ENCODE measurements at regions not wholly inside any gene's neighbourhood (a gene's known extent, or its start where the extent isn't known, plus 50 kb on each side); places are given as distances from the start of the nearest gene placed in this dataset.
"Not testable (repeated sequence)": the region's sequence is repeated elsewhere in the genome, so short reads cannot be mapped to it uniquely, and the experiment has no call there.

DNA sequence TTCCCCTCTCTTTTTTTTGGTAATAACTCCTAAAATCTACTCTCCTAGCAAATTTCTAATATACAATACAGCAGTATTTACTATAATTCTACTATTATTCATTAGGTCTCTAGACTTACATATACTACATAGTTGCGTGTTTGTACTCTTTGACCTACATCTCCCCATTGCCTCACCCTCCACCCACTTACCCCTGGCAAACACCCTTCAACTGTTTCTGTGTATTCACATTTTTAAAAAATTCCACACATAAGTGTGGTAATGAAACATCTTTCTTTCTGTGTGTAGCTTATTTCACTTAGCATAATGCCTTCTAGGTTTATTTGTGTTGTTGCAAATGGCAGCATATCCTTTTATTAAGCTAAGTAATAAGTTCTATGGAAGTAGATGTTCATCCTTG, 336.0 kb downstream of the CCDC85A start:
- DNase-seq: no peak

DNA sequence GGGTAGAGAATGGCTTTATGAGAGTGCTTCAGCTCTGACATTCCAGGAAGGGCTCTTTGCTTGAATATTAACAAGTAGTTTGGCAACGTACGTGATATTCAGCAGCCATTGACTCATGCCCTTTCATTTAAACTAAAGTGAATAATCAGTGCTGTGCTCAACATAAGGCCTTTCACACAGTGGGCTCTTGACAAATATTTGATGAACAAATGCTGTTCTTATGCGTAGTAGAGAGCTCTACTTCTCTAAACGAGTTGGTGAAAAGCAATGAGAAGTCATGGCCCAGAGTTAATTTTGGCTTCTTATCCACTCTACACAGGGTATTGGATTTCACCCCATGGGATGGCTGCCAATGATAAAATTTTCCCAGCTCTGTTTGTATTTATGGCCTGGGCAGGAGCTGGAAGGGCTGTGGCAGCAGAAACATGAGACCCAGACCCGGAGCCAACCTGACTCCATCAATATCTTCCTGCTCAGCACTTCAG, 338.9 kb downstream of the CCDC85A start:
- DNase-seq: no peak

DNA sequence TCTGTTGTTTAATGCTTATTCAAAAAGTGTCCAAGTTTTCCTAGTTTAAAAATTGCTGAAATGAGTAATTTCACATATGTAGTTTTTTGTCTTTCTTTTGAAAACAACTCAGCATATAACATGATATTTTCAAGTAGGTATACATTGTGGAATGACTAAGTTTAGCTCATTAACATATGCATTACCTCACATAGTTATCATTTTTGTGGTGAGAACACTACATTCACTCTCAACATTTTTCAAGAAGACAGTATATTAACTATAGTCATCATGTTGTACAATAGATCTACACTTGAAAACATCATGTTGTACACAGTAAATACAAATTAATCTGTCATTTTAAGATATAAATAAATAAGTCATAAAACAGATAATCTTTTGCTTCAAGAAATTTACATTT, 340.0 kb downstream of the CCDC85A start:
- DNase-seq: no peak

DNA sequence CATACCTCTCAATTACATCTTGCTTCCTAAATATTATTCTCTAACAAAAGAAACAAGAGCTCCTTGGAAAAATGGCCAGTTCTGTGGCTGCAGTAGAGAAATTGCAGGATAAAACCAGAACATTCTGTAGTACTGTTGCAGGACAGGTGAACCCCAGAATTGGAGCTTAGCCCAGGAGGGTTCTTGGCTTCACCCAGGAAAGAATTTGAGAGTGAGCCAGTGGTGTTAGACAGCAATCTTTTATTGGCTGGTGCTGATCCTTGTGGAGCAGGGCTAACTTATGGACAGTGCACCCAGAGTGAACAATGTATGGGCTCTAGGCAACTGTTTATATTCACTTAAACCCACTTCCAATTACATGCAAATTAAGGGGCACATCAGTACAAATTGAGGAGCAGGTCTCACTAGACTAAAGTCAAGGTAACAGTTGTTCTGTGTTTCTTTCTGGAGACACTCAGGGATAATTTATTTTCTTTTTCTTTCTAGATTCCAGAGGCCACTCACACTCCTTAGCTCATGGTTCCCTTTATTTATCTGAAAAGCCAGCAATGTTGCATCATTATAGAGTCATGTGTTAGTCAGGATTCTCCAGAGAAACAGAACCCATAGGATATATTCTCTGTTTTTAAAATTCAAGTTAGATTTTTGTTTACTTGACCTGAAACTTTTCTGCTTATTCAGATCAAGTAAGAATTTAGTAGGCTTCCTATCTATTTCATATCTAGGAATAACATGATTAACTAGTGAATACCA, 348.1 kb downstream of the CCDC85A start:
- no peak for DNase-seq

DNA sequence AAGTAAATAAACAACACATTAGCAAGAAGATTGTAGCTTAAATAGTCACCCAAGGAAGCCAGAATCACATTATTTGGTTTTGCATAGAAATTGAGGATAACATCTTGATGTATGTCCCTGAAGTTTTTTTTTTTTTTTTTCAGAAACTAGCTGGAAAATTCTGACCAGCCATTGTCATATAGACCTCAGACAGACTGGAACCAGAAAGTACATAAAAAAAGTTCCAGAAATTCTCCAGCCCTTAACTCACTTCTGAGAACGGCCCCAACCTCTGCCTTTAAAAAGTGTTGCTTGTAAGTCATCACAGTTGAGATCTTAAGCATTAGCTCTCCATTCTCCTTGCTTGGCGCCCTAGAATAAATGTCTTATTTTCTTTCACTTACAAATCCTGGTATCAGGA, 350.5 kb downstream of the CCDC85A start:
- DNase-seq: no peak

DNA sequence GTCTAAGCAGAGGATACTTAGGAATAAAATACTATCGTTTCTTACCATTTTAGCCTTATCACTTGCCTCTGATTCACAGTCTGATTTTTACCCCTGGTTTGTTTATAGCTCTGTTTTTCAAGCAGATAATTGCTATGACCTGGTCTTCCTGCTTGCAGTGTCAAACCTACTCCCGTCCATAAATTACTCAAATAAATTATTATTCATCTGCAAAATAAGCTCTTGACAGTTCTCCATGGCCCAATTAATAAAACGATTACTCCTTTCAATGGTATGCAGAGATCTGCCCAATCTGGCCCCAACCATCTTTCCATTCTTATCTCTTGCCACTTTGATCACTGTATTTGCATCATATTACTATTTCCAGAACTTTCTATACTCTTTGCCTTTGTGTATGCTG, 354.0 kb downstream of the CCDC85A start:
- no peak for DNase-seq

DNA sequence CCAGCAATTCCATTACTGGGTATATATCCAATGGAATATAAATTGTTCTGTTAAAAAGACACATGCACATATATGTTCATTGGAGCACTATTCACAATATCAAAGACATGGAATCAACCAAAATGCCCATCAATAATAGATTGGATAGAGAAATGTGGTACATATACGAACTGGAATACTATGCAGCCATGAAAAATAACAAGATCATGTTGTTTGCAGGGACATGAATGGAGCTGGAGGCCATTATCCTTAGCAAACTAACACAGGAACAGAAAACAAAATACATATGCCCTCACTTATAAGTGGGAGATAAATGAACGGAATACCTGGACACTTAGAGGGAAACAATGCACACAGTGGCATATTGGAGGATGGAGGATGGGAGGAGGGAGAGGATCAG, 355.8 kb downstream of the CCDC85A start:
- no peak for DNase-seq

DNA sequence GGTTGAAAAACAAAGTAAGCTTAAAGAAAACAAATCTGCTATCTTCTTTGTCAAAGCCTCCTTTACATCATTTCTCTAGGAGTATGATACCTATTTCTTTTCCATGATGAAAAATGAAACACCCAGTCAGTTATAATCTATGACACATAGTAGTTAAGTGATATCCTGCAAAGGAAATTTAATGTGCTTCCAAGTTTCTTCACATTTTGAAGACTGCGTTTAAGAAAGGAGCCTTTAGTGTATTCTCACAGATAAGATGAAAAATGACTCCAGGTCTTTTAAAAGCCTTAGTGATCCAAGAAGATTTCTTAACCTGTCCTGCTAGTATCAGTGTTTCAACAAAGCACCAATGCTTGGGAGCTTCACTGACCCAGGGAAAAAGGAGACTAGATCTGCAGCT, 356.7 kb downstream of the CCDC85A start:
- DNase-seq: no peak

DNA sequence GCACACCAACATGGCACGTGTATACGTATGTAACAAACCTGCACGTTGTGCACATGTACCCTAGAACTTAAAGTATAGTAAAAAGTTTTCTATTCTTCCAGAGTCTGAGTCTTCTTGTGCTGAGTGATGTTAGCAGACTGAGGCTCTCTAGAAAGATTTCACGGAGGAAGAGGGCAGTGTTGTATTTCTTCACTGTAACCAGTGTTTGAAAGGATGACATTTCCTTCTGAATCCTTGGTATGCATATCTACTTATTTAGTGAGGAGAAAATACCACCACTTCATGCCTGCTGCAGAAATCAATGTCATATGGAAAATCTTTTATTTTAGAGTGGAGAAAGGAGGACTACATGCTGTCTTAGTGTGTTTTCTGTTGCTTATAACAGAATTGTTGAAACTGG, 357.1 kb downstream of the CCDC85A start:
- no peak for DNase-seq

DNA sequence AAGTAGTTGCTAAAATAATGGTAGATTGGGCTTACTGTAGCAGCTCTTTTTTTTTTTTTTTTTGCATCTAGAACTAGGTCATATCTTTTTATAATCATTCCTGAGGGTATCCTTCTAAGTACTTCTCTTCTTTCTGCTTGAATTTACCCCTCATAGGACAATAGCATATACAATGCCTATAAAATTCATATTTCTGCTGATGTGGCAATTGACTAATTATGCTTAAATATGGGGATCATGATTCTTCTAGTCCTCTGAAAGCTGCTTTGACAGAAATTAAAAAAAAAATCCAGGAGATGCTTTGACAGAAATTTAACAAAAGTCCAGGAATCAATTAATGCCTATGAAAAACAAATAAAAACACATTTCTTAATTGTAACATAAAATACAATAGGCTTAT, 358.4 kb downstream of the CCDC85A start:
- no peak for DNase-seq

DNA sequence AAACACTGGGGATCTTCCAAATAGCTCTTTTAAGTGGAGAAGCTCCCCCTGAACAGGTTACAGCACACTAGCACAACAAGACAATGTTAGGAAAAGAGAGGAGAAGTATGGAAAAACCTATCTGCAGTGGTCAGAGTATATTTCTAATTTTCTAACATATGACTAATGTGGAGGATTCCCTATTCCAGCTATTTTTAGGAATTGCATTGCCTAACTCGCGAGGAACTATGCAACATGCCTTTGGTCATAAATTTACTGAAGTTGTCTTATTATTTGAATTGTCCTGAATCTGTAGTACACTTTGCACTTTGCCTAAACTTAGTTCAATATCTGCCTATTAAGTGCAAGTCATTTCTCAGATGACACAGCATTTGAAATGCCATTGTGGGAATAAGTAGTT, 381.4 kb downstream of the CCDC85A start:
- no peak for DNase-seq

DNA sequence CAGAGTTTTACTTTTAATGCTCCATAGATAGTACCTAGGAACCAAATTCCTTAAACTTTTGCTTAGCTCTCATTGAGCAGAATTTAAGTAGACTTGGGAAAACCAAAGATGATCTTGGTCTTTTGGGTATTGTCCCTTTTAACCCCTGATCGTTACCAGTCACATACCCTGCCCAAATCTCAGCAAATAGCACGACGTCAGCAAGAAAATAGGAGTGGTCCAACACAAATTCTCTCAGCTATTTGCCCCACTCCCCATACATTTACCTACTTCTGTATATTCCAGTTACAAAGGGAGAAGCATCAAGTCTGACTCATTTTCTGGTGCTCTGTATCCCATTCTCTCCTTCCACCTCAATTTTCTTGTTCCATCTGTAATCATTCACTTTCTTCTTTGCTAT, 387.3 kb downstream of the CCDC85A start:
- no peak for DNase-seq

DNA sequence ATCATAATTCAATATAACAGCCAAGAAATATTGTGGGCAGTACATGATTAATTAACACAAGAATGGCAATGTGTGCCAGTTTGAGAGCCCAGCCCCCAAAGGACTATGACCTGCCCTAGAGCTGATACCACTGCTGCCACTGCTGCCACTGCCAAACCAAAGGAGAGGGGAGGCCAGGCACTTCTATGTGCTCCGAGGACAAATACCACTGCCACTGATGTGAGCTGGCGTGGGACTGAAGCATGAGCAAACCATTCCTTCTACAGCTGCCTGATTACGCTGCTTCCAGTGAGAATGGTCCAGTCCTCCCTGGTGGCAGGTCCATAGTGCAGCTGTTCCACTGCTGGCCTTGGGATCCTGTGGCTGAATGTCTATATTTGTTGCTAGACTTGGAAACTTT, 392.2 kb downstream of the CCDC85A start:
- DNase-seq: no peak

DNA sequence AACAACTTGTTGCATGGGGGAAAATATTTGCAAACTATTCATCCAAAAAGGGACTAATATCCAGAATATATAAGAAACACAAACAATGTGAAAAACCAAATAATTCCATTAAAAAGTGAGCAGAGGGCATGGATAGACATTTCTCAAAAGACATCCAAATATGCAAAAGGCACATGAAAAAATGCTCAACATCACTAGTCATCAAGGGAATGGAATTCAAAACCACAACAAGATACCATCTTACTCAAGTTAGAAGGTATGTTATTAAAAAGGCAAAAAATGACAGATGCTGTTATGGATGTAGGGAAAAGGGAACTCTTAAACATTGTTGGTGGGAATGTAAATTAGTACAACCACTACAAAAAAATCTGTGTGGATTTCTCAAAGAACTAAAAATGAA, 396.5 kb downstream of the CCDC85A start:
- no peak for DNase-seq

DNA sequence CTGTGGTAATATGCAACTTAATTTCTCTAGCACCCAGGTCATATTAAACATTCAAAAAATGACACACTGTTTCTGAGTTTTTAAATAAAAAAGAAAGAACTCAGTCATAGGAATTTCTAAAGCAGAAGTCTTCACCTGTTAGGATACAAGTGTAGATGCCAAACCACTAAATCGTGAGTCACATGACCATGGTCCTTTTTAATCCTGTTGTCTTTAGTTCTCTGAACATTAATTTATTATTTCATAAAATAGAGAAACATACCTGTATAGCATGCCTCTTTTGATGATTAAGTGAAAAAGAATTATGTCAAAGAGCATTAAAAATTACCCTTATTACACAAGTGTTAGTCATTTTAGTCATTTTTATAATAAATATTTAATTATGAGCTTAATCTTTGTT, 398.8 kb downstream of the CCDC85A start:
- no peak for DNase-seq

DNA sequence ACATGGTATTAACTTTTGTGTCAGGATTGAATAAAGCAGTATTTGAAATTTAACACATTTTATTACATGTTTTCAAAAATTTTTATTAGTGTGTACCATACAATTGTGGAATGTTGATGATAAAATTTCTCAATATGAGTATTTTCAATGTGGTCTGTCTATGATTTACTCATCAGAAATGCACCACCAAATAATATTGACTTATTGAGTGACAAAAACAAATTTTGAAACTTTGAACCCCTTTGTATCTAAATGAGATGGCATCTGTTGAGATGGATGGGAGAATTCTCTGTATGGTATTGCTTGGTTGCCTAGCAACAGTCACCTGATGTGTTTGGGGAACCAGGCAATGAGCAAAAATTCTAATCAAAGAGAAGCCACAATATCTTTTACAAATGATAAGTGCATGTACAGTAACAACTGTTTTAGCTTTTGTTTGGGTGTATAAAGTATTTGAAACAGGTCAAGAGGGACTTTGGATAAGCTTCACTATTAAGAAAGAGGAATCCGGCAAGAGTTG, 400.1 kb downstream of the CCDC85A start:
- DNase-seq: no peak

DNA sequence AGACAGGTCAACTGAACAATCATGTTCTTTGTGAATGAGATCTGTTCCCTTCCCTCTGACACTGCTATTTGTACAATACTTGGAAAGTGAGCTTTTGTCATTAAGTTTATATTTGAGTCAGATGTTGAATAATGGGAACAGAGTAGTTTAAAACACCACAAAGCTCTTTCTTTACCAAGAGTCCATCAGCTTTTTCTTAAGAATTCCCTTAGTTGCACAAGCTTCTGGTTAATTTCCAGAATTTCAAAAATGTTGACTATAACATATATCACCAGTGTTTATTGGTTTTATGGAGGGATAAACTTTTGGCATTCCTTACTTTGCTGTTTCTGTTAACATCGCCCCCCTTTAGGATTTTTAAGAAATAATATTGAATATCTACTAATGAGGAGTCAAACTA, 403.7 kb downstream of the CCDC85A start:
- no peak for DNase-seq

DNA sequence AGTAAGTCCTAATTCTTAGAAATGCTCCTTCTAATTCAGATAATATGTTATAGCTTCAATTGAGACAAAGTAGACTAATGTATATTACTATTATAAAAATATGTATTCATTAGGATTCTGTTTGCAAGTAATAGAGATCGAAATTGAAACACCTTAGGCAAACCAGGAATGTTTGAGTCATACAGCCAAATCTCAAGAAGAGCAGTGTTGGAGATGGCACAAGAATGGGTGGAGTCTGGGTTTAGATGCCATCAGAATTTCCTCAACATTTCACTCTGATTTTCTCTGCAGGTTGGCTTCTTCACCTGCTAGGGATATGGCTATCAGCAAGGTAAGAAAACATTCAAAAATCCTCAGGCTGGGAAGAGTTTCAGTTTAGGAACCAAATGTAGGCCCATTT, 405.4 kb downstream of the CCDC85A start:
- no peak for DNase-seq

DNA sequence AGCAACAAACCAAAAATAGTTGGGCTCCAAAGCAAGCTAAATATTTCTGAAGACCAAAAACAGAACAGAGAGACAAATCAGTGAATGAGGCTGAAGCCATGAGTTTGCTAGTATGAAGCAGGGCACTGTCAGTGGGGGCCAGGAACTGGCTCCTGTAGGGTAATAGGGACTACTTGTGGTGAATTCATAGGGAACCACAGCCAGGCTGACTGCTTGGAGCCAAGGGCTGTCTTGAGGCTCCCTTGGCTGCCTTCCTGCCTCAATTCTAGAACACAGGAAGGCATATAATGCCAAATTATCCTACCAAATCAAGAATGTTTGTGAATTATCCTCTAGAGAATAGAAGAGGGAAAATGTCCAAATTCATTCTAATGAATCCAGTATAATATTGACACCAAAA, 406.0 kb downstream of the CCDC85A start:
- no peak for DNase-seq

DNA sequence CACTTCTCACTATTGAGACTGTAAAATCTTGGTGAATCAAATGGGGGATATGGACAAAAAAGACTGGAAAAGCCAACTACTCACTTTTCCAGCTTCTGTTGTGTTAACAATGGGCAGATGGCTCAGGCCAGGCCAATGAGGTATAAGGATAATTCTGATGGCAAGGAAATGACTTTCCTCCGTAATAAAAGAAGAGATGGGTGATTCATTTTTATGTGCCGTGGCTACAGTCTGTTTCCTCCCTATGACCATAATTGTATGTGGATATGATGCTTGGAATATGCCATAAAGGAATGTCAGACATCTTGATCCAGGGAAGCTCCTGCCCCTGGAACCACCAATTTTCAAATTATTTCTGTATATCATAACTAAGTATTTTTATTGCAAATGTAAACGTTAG, 406.8 kb downstream of the CCDC85A start:
- no peak for DNase-seq

DNA sequence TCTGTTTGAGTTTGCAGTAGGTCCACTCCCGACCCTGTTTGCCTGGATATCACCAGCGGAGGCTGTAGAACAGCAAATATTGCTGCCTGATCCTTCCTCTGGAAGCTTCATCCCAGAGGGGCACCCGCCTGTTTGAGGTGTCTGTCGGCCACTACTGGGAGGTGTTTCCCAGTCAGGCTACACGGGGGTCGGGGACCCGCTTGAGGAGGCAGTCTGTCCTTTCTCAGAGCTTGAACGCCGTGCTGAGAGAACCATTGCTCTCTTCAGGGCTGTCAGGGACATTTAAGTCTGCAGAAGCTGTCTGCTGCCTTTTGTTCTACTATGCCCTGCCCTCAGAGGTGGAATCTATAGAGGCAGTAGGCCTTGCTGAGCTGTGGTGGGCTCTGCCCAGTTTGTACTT, 422.3 kb downstream of the CCDC85A start:
- DNase-seq: not testable (repeated sequence)

DNA sequence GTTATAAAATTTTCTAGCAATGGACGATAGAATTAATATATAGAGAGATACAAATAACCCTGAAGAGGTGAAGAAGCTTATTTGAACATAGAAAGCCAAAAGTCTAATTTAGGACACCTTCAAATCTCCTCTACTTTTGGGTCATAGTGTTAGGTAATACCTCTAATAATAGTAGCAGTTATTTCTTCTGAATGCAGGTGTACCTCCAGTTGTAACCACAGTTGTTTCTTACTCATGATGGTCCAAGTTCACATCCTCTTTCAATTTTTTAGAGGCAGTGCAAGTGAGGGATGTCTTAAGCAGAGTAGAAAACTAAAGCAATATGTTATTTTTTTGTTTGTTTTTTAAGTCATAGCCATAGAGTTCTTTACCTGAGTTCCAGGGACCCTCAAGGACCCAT, 429.5 kb downstream of the CCDC85A start:
- DNase-seq: no peak

DNA sequence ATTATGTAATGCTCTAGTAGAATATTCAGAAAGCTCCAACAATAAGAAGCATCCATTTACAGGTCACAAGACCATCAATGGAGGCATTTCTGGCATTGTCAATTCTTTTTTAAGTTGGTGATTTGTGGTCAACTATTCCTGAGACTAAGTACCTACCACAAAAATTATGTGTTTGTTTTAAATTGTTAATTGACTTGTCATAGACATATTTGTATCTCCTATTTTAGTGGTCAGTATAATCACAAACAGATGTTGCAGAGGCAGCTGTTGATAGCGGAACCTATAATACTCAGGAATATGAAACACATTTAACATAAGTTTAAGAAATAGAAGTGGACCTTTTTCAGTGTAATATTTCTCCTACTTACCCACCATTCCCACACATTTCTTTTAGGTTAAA, 430.1 kb downstream of the CCDC85A start:
- DNase-seq: no peak

DNA sequence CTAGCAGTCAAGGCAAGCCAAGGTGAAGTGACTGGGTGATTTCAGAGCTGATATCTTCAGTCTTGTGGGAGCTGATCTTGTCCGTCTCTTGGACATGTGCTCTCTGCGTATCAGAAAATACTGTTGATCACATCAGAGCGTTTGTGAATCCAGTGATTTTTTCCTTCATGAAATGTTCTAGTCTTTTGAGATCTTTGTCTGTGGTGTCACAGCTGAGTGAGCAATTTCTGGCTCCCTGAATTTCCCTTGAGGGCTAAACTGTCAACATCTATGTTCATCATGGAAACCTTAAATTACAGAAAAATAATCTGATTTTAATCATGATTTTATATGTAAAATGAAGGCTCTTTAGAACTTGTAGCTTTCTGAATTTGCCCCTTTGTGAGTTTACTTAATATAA, 432.0 kb downstream of the CCDC85A start:
- no peak for DNase-seq

DNA sequence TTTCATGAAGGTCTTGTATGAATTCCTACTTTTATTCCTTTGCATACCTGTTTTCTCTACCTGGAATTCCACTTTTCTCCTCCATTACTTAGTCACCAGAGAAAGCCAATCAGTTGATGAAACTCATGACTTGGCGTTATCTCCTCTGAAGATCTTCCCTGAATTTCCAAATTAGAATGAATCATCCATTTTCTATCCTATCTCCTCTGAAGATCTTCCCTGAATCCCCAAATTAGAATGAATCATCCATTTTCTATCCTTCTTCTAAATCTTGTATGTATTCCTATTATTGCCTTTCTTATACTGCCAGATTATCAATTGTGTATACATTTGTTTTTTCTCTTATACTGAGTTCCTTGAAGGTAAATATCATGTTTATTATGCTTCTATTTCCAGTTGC, 440.4 kb downstream of the CCDC85A start:
- DNase-seq: no peak
